ENCODE measurements at regions not wholly inside any gene's neighbourhood (a gene's known extent, or its start where the extent isn't known, plus 50 kb on each side); places are given as distances from the start of the nearest gene placed in this dataset.
"Not testable (repeated sequence)": the region's sequence is repeated elsewhere in the genome, so short reads cannot be mapped to it uniquely, and the experiment has no call there.

GRCh38 chr2:168300460-168300859 lies 53.1 kb upstream of the STK39 start:
- DNase-seq (ENCODE audit: low spot score) = no peak

- DNase-seq (ENCODE audit: low spot score) = no peak
Observed at GRCh38 chr2:168304024-168304681, 56.8 kb upstream of the STK39 start.

GRCh38 chr2:168307379-168307778 lies 60.0 kb upstream of the STK39 start:
- DNase-seq (ENCODE audit: low spot score) = no peak

GRCh38 chr2:168310580-168310979 lies 63.2 kb upstream of the STK39 start:
- no peak for DNase-seq (ENCODE audit: low spot score)

- no peak for DNase-seq (ENCODE audit: low spot score)
Observed at GRCh38 chr2:168311261-168311910, 64.0 kb upstream of the STK39 start.

- DNase-seq (ENCODE audit: low spot score) = no peak
Observed at GRCh38 chr2:168312036-168312822, 64.8 kb upstream of the STK39 start.

GRCh38 chr2:168314236-168314635 lies 66.8 kb upstream of the STK39 start:
- DNase-seq (ENCODE audit: low spot score) = no peak

- DNase-seq (ENCODE audit: low spot score) = no peak
Observed at GRCh38 chr2:168315331-168316072, 68.1 kb upstream of the STK39 start.

- no peak for DNase-seq (ENCODE audit: low spot score)
Observed at GRCh38 chr2:168316073-168316440, 68.7 kb upstream of the STK39 start.

GRCh38 chr2:168317282-168317681 lies 69.9 kb upstream of the STK39 start:
- DNase-seq (ENCODE audit: low spot score) = no peak

- no peak for DNase-seq (ENCODE audit: low spot score)
Observed at GRCh38 chr2:168320267-168320666, 72.9 kb upstream of the STK39 start.

- no peak for DNase-seq (ENCODE audit: low spot score)
Observed at GRCh38 chr2:168322325-168323007, 75.1 kb upstream of the STK39 start.

- no peak for DNase-seq (ENCODE audit: low spot score)
Observed at GRCh38 chr2:168323529-168324021, 76.2 kb upstream of the STK39 start.

- no peak for DNase-seq (ENCODE audit: low spot score)
Observed at GRCh38 chr2:168326572-168326971, 79.2 kb upstream of the STK39 start.

- DNase-seq (ENCODE audit: low spot score) = no peak
Observed at GRCh38 chr2:168327328-168327727, 79.9 kb upstream of the STK39 start.

- DNase-seq (ENCODE audit: low spot score) = no peak
Observed at GRCh38 chr2:168328421-168328820, 81.0 kb upstream of the STK39 start.

GRCh38 chr2:168330624-168331423 lies 83.4 kb upstream of the STK39 start:
- DNase-seq (ENCODE audit: low spot score) = no peak

GRCh38 chr2:168335254-168335653 lies 87.9 kb upstream of the STK39 start:
- DNase-seq (ENCODE audit: low spot score) = not testable (repeated sequence)

GRCh38 chr2:168336786-168337388 lies 89.5 kb upstream of the STK39 start:
- no peak for DNase-seq (ENCODE audit: low spot score)

- DNase-seq (ENCODE audit: low spot score) = no peak
Observed at GRCh38 chr2:168338292-168338691, 90.9 kb upstream of the STK39 start.

Measured in globus pallidus (tissue), 1 donor.